GM23338 (cell line): ENCODE measurements at regions not wholly inside any gene's neighbourhood (a gene's known extent, or its start where the extent isn't known, plus 50 kb on each side); places are given as distances from the start of the nearest gene placed in this dataset.

Source experiments
- ATAC-seq: fragments of 200-7000 bp; cut with Tn5 transposase; 3 replicates; pipeline ENCODE4 v1.9.1; 2020
- DNase-seq: peaks from one replicate; pipeline ENCODE4 v3.0.0-alpha.2; 2015; ENCODE audit warnings: low spot score
- H2AFZ ChIP-seq: fragments of 200-600 bp; sonication (generic); 2 replicates; pipeline ENCODE4 v1.8.0; 2016; ENCODE audit warnings: antibody characterized with exemption, mild to moderate bottlenecking, moderate library complexity
- H3F3A ChIP-seq: fragments of 200-600 bp; sonication (generic); replicated peaks from 2 replicates; pipeline ENCODE4 v1.8.0; 2017; ENCODE audit warnings: antibody characterized with exemption, mixed run types, low read depth
- H3K27ac ChIP-seq: fragments of 200-600 bp; sonication (generic); 2 replicates; pipeline ENCODE4 v1.6.1; 2016; ENCODE audit warnings: low read depth
- H3K27me3 ChIP-seq: fragments of 200-600 bp; sonication (generic); 2 replicates; pipeline ENCODE4 v1.8.0; 2016; ENCODE audit warnings: mild to moderate bottlenecking, mixed run types, moderate library complexity; ENCODE audit not compliant: insufficient read depth
- H3K36me3 ChIP-seq: fragments of 200-600 bp; sonication (generic); 2 replicates; pipeline ENCODE4 v1.8.0; 2016; ENCODE audit warnings: mild to moderate bottlenecking; ENCODE audit not compliant: insufficient read depth
- H3K4me1 ChIP-seq: fragments of 200-600 bp; sonication (generic); 2 replicates; pipeline ENCODE4 v1.8.0; 2016; ENCODE audit warnings: mild to moderate bottlenecking, moderate library complexity; ENCODE audit not compliant: insufficient read depth
- H3K4me2 ChIP-seq: fragments of 200-600 bp; sonication (generic); 2 replicates; pipeline ENCODE4 v1.7.1; 2017; ENCODE audit warnings: mixed run types
- H3K4me3 ChIP-seq: fragments of 200-600 bp; sonication (generic); 2 replicates; pipeline ENCODE4 v1.6.1; 2016; ENCODE audit warnings: mixed run types
- H3K79me2 ChIP-seq: fragments of 200-600 bp; sonication (generic); replicated peaks from 2 replicates; pipeline ENCODE4 v1.8.0; 2017; ENCODE audit warnings: mild to moderate bottlenecking; ENCODE audit not compliant: insufficient read depth
- H3K9me2 ChIP-seq: fragments of 200-600 bp; sonication (generic); 2 replicates; pipeline ENCODE4 v1.8.0; 2017; ENCODE audit not compliant: insufficient read depth
- H4K20me1 ChIP-seq: fragments of 200-600 bp; sonication (generic); replicated peaks from 2 replicates; pipeline ENCODE4 v1.8.0; 2017; ENCODE audit warnings: mild to moderate bottlenecking; ENCODE audit not compliant: insufficient read depth
- H3K27ac Mint-ChIP-seq: 2 replicates; pipeline ENCODE4 v1.8.0; 2020; ENCODE audit warnings: inconsistent platforms, mild to moderate bottlenecking, moderate library complexity, mixed read lengths
- H3K27me3 Mint-ChIP-seq: 3 replicates; pipeline ENCODE4 v1.8.0; 2022; ENCODE audit warnings: low read depth, mild to moderate bottlenecking, moderate library complexity, mixed read lengths, inconsistent platforms; ENCODE audit not compliant: insufficient read depth, poor library complexity
- H3K36me3 Mint-ChIP-seq: 3 replicates; pipeline ENCODE4 v1.8.0; 2021; ENCODE audit warnings: low read depth, mild to moderate bottlenecking, inconsistent platforms, moderate library complexity, mixed read lengths
- H3K4me1 Mint-ChIP-seq: 3 replicates; pipeline ENCODE4 v1.8.0; 2020; ENCODE audit warnings: mild to moderate bottlenecking, inconsistent platforms, mixed read lengths
- H3K4me3 Mint-ChIP-seq: 3 replicates; pipeline ENCODE4 v1.8.0; 2021; ENCODE audit warnings: moderate library complexity, mild to moderate bottlenecking, inconsistent platforms, mixed read lengths
- H3K9me3 Mint-ChIP-seq: 3 replicates; pipeline ENCODE4 v1.8.0; 2020; ENCODE audit warnings: moderate library complexity, mild to moderate bottlenecking, inconsistent platforms, mixed read lengths
- CREB1 ChIP-seq: fragments of 250-450 bp; sonication (Bioruptor Pico); IDR thresholded peaks from 2 replicates; pipeline ENCODE4 v1.5.0; 2020; ENCODE audit warnings: low read depth, mild to moderate bottlenecking, moderate library complexity
- CTCF ChIP-seq, 2 experiments: fragments of 200-600 bp in 1 of 2; sonication (generic) in 1 of 2; conservative IDR thresholded peaks; 2 replicates each; pipeline versions ENCODE4 v1.5.1 to v1.6.1; 2016 to 2017; ENCODE audit warnings: antibody characterized with exemption in 2 of 2, low read depth in 2 of 2, mild to moderate bottlenecking in 2 of 2, moderate library complexity in 1 of 2
- EZH2 ChIP-seq: fragments of 200-600 bp; sonication (generic); IDR thresholded peaks from one replicate; pipeline ENCODE4 v1.8.0; 2017; ENCODE audit warnings: antibody characterized with exemption, mild to moderate bottlenecking, low read depth; ENCODE audit not compliant: unreplicated experiment
- JUNB ChIP-seq: IDR thresholded peaks from one replicate; pipeline ENCODE4 v1.6.1; 2016; ENCODE audit warnings: antibody characterized with exemption; ENCODE audit not compliant: unreplicated experiment
- NANOG ChIP-seq: IDR thresholded peaks from 2 replicates; pipeline ENCODE4 v1.6.1; 2016; ENCODE audit warnings: antibody characterized with exemption, borderline replicate concordance
- POLR2AphosphoS5 ChIP-seq: IDR thresholded peaks from 2 replicates; pipeline ENCODE4 v1.6.1; 2016; ENCODE audit warnings: antibody characterized with exemption, low read depth
- TF ChIP-seq, protein P1 (sequence below): IDR thresholded peaks from 2 replicates; pipeline ENCODE4 v1.6.1; 2016; ENCODE audit warnings: antibody characterized with exemption
- TF ChIP-seq, protein P2 (sequence below): IDR thresholded peaks from one replicate; pipeline ENCODE4 v1.6.1; 2018; ENCODE audit warnings: antibody characterized with exemption; ENCODE audit not compliant: unreplicated experiment

DNA sequence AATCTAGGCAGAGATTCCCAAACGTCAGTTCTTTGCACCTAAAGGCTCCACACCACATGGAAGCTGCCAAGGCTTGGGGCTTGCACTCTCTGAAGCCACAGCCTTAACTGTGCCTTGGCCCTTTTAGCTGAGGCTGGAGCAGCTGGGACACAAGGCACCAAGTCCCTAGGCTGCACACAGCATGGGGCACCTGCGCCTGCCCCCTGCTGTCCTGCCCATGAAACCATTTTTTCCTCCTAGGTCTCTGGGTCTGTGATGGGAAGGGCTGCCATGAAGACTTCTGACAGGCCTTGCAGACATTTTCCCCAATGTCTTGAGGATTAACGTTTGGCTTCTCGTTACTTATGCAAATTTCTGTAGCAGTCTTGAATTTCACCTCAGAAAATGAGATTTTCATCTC lies 241.5 kb downstream of the OSR1 start (continued):
- TF ChIP-seq NANOG = no peak
- no peak for TF ChIP-seq EZH2
- TF ChIP-seq, protein P1, sequence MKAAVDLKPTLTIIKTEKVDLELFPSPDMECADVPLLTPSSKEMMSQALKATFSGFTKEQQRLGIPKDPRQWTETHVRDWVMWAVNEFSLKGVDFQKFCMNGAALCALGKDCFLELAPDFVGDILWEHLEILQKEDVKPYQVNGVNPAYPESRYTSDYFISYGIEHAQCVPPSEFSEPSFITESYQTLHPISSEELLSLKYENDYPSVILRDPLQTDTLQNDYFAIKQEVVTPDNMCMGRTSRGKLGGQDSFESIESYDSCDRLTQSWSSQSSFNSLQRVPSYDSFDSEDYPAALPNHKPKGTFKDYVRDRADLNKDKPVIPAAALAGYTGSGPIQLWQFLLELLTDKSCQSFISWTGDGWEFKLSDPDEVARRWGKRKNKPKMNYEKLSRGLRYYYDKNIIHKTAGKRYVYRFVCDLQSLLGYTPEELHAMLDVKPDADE = no peak
- TF ChIP-seq, protein P2, sequence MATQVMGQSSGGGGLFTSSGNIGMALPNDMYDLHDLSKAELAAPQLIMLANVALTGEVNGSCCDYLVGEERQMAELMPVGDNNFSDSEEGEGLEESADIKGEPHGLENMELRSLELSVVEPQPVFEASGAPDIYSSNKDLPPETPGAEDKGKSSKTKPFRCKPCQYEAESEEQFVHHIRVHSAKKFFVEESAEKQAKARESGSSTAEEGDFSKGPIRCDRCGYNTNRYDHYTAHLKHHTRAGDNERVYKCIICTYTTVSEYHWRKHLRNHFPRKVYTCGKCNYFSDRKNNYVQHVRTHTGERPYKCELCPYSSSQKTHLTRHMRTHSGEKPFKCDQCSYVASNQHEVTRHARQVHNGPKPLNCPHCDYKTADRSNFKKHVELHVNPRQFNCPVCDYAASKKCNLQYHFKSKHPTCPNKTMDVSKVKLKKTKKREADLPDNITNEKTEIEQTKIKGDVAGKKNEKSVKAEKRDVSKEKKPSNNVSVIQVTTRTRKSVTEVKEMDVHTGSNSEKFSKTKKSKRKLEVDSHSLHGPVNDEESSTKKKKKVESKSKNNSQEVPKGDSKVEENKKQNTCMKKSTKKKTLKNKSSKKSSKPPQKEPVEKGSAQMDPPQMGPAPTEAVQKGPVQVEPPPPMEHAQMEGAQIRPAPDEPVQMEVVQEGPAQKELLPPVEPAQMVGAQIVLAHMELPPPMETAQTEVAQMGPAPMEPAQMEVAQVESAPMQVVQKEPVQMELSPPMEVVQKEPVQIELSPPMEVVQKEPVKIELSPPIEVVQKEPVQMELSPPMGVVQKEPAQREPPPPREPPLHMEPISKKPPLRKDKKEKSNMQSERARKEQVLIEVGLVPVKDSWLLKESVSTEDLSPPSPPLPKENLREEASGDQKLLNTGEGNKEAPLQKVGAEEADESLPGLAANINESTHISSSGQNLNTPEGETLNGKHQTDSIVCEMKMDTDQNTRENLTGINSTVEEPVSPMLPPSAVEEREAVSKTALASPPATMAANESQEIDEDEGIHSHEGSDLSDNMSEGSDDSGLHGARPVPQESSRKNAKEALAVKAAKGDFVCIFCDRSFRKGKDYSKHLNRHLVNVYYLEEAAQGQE = no peak
- TF ChIP-seq CTCF (conservative IDR thresholded peaks at IDR 0.05; ENCODE audit: low read depth in 2 of 2) = no peak

DNA sequence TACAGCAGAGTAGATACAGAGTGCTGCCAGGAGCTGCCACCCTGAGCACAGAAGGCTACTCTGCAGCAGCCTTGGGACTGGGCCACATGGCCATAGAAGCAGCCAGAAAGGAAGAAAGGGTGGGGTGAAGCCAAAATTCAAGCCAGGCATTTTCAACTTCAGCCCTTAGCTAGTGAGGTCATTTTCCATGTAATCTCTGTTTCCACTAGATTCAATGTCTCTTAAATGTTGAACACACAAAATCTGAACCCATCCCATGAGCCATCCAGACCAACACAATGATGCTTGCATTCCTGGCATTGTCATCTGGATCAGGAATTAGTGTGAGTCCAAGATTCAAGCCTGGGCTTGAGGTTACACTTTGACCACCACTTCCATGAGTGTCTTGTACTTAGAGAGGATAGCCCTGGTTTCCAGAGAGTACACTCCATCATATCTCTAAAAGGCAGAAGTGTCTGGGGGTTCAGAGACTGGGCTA lies 243.6 kb downstream of the OSR1 start:
- H3K4me1 ChIP-seq = no peaks in the 10 kb centered on the region
- peaks cover 7% of the 10 kb centered on the region; the same call in 2 of the 3 replicates for H3K9me3 Mint-ChIP-seq
- no peaks in the 10 kb centered on the region for H3K27me3 Mint-ChIP-seq
- TF ChIP-seq CREB1 (no peak), NANOG (no peak), EZH2 (no peak), POLR2AphosphoS5 (no peak), JUNB (no peak)
- TF ChIP-seq, protein P1 = no peak
- TF ChIP-seq, protein P2 = no peak

More for the DNA sequence above, 243.6 kb downstream of the OSR1 start:
- no peaks in the 10 kb centered on the region for H4K20me1 ChIP-seq
- H2AFZ ChIP-seq = no peak overlapping the region
- H3K4me3 ChIP-seq = no peak overlapping the region
- H3K4me2 ChIP-seq = no peak overlapping the region
- Mint-ChIP-seq H3K36me3 (no peaks in the 10 kb centered on the region; the same call in 2 of the 3 replicates), H3K27ac (no peak overlapping the region), H3K4me3 (no peak overlapping the region), H3K4me1 (no peaks in the 10 kb centered on the region)
- ATAC-seq (no peak), DNase-seq (no peak)
- no peaks in the 10 kb centered on the region for H3K27me3 ChIP-seq
- H3K27ac ChIP-seq = no peak overlapping the region
- H3K79me2 ChIP-seq = no peaks in the 10 kb centered on the region
- H3K9me2 ChIP-seq = peaks cover 3% of the 10 kb centered on the region; the same call in 1 of the 2 replicates
- no peaks in the 10 kb centered on the region for H3F3A ChIP-seq
- no peaks in the 10 kb centered on the region for H3K36me3 ChIP-seq
